SU-DHL-6 (cell line): ENCODE measurements at regions not wholly inside any gene's neighbourhood (a gene's known extent, or its start where the extent isn't known, plus 50 kb on each side); places are given as distances from the start of the nearest gene placed in this dataset.
"Not testable (repeated sequence)": the region's sequence is repeated elsewhere in the genome, so short reads cannot be mapped to it uniquely, and the experiment has no call there.

Experiments
- EZH2phosphoT487 ChIP-seq: fragments of 200-600 bp; sonication (generic), shearing (Covaris generic); conservative IDR thresholded peaks from 2 replicates; pipeline ENCODE4 v1.6.1; 2018; ENCODE audit warnings: mild to moderate bottlenecking, antibody characterized with exemption, low read length, moderate library complexity, mixed read lengths
- TF ChIP-seq, protein P1 (sequence below): fragments of 200-600 bp; sonication (generic); IDR thresholded peaks from one replicate; pipeline ENCODE4 v1.5.1; 2017; ENCODE audit warnings: antibody characterized with exemption, mild to moderate bottlenecking, low read length, moderate library complexity; ENCODE audit not compliant: insufficient read depth, poor library complexity, severe bottlenecking

DNA sequence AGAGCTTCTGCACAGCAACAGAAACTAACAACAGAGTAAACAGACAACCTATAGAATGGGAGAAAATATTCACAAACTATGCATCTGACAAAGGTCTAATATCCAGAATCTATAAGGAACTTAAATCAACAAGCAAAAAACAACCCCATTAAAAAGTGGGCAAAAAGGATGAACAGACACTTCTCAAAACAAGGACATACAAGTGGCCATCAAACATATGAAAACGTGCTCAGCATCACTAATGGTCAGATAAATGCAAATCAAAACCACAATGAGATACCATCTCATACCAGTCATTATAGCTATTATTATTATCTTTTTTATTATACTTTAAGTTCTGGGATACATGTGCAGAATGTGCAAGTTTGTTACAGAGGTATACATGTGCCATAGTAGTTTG lies 252.6 kb downstream of the PTGER3 start:
- TF ChIP-seq, protein P1, sequence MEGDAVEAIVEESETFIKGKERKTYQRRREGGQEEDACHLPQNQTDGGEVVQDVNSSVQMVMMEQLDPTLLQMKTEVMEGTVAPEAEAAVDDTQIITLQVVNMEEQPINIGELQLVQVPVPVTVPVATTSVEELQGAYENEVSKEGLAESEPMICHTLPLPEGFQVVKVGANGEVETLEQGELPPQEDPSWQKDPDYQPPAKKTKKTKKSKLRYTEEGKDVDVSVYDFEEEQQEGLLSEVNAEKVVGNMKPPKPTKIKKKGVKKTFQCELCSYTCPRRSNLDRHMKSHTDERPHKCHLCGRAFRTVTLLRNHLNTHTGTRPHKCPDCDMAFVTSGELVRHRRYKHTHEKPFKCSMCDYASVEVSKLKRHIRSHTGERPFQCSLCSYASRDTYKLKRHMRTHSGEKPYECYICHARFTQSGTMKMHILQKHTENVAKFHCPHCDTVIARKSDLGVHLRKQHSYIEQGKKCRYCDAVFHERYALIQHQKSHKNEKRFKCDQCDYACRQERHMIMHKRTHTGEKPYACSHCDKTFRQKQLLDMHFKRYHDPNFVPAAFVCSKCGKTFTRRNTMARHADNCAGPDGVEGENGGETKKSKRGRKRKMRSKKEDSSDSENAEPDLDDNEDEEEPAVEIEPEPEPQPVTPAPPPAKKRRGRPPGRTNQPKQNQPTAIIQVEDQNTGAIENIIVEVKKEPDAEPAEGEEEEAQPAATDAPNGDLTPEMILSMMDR, result not testable (repeated sequence)
- TF ChIP-seq EZH2phosphoT487, result not testable (repeated sequence)
